ENCODE measurements at regions not wholly inside any gene's neighbourhood (a gene's known extent, or its start where the extent isn't known, plus 50 kb on each side); places are given as distances from the start of the nearest gene placed in this dataset.

DNA sequence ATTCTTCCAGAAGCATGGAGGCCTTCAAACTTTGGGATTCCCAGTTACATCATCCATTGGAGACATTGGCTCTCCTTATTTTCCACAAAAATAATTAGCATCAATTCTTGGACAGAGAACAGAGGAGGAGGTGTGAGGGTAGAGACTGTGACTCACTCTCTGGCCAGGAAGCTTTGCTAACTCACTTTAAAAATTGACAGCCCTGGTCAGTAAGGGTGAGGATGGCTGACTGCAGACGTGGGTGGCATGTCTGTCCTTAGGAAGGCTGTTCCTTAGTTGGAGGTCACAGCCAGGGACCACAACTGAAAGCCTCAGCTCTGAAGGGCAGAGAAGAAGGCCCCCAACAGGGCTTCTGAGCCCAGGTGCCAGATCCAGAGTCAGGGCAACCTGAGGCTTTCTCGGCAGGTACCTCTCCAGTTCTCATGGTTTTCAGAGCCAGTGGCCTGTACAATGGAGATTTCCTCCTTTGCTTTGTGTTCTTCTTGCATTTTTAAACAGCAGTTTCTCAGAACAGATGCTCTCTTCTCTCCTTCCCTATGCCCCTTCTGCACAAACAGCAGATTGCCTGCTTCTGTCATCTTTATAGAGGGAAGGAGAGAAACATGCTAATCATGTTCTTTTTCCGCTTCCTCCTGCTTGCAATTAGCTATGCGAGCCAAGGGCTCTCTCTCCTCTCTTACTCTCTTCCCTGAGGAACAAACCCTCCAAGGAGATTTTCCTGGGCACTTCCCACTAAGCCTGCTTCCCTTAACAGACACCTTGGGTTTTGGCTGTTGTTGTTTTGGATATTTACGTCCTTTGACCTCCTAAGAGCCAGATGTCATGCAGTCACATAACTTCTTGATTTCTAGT lies 92.5 kb upstream of the ZNF366 start:
- Histone ChIP-seq H3K4me1 (ENCODE audit: insufficient read depth, low read length) (no peaks in the 10 kb centered on the region; the same call in 1 of the 2 replicates), H3K4me2 (ENCODE audit: insufficient read depth, insufficient read length, low read length) (no peak overlapping the region), H2BK20ac (ENCODE audit: low read depth, low read length, poor library complexity, severe bottlenecking) (no peak overlapping the region), H3K27me3 (ENCODE audit: insufficient read depth, low read length) (no peaks in the 10 kb centered on the region), H2BK15ac (ENCODE audit: low read depth, low read length) (no peak overlapping the region), H4K8ac (replicated peaks; ENCODE audit: insufficient read length, low read depth, low read length) (no peak overlapping the region), H4K20me1 (ENCODE audit: control insufficient read depth, insufficient read depth, insufficient read length) (no peaks in the 10 kb centered on the region), H3T11ph (ENCODE audit: low read length) (no peak overlapping the region), H3K79me2 (ENCODE audit: insufficient read depth, low read length) (no peaks in the 10 kb centered on the region), H2AK5ac (ENCODE audit: insufficient read length, low read length) (no peak overlapping the region), H3K56ac (ENCODE audit: insufficient read length, low read depth, low read length) (no peak overlapping the region), H3K79me1 (ENCODE audit: insufficient read depth, low read depth, low read length, poor library complexity, severe bottlenecking) (no peaks in the 10 kb centered on the region), H4K5ac (ENCODE audit: insufficient read length, low read depth, low read length) (no peak overlapping the region), H4K91ac (ENCODE audit: insufficient read length, low read depth, low read length) (no peak overlapping the region), H3K18ac (ENCODE audit: insufficient read length, low read depth, low read length) (no peak overlapping the region), H2BK5ac (ENCODE audit: insufficient read length, low read length) (no peak overlapping the region), H3K27ac (ENCODE audit: insufficient read length, low read depth, low read length) (no peak overlapping the region), H3K4ac (ENCODE audit: low read depth, low read length) (no peak overlapping the region), H2BK12ac (ENCODE audit: insufficient read length, low read depth, low read length) (no peak overlapping the region), H3K23me2 (ENCODE audit: insufficient read length, low read depth, low read length, poor library complexity, severe bottlenecking) (no peaks in the 10 kb centered on the region), H3K9me3 (ENCODE audit: control insufficient read depth, low read depth, low read length) (no peaks in the 10 kb centered on the region), H3K9ac (ENCODE audit: extremely low read depth, insufficient read length, low read length) (no peak overlapping the region), H2BK120ac (ENCODE audit: low read depth, low read length, poor library complexity, severe bottlenecking) (no peak overlapping the region), H2AFZ (ENCODE audit: low read length) (no peak overlapping the region), H3K23ac (ENCODE audit: insufficient read length, low read depth, low read length) (no peak overlapping the region), H3K14ac (ENCODE audit: insufficient read depth, low read length) (no peak overlapping the region)
- no peak for DNase-seq
- Mint-ChIP-seq H3K9me3 (peaks cover 8% of the 10 kb centered on the region in 2 experiments; a peak in 3 of 5 replicates), H3K27me3 (ENCODE audit: low read depth) (no peaks in the 10 kb centered on the region), H3K4me3 (no peak overlapping the region), H3K27ac (no peak overlapping the region), H3K36me3 (ENCODE audit: insufficient read depth in 1 of 3, low read depth in 3 of 3) (peaks cover 0 to 13% (median 7%) of the 10 kb centered on the region in 3 experiments; a peak in 4 of 7 replicates), H3K4me1 (peaks cover 0 to 12% of the 10 kb centered on the region in 2 experiments; a peak in 2 of 4 replicates)
- WGBS (ENCODE audit: extremely low coverage, insufficient read length, low lambda C conversion rate) = no CpG with 5 or more reads among the region's 5 CpGs
- TF ChIP-seq, protein P1, sequence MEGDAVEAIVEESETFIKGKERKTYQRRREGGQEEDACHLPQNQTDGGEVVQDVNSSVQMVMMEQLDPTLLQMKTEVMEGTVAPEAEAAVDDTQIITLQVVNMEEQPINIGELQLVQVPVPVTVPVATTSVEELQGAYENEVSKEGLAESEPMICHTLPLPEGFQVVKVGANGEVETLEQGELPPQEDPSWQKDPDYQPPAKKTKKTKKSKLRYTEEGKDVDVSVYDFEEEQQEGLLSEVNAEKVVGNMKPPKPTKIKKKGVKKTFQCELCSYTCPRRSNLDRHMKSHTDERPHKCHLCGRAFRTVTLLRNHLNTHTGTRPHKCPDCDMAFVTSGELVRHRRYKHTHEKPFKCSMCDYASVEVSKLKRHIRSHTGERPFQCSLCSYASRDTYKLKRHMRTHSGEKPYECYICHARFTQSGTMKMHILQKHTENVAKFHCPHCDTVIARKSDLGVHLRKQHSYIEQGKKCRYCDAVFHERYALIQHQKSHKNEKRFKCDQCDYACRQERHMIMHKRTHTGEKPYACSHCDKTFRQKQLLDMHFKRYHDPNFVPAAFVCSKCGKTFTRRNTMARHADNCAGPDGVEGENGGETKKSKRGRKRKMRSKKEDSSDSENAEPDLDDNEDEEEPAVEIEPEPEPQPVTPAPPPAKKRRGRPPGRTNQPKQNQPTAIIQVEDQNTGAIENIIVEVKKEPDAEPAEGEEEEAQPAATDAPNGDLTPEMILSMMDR (conservative IDR thresholded peaks at IDR 0.05) = no peak

Data from H9 (cell line).